ENCODE measurements at regions not wholly inside any gene's neighbourhood (a gene's known extent, or its start where the extent isn't known, plus 50 kb on each side); places are given as distances from the start of the nearest gene placed in this dataset.

DNA sequence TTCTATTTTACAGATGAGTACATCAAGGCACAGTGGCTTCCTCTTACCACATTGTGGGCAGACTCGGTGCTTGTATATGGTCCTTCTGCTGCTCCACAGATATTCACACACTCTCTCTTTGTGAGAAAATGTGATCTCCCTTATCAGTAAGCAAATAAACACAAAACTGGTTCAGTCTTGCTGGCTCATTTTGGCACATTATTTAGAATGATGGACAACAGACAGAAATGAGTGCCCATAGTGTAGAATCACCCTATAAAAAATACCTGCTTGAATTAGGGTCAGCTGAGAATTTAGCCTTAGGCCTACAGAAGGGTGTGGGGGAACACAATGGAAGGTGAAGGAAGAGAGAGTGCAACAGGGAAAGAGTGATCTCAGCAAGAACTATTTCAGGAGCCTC, 423.1 kb downstream of the HLX start:
- no peaks in the 10 kb centered on the region for H4K20me1 ChIP-seq (ENCODE audit: low read length)
- H2AFZ ChIP-seq (ENCODE audit: low read length): no peak overlapping the region
- POLR2A ChIA-PET (ENCODE audit: unreplicated experiment): no interaction called here
- no peaks in the 10 kb centered on the region for H3K79me2 ChIP-seq (ENCODE audit: low read length)
- no TSS peak for BruUV-seq (replicated peaks)
- no peaks in the 10 kb centered on the region for H3K9me2 ChIP-seq (replicated peaks; ENCODE audit: low read length)
- 0 out of 2 replicates have a peak, but pooled peaks cover 10% of the 10 kb centered on the region for H3K27me3 ChIP-seq (ENCODE audit: low read length)
- intact Hi-C loops (cut with micrococcal nuclease): no loop called here
- CTCF ChIA-PET: no interaction called here
- H3K4me1 ChIP-seq (ENCODE audit: insufficient read depth, low read length): no peaks in the 10 kb centered on the region
- no peak overlapping the region for H3K4me3 ChIP-seq (ENCODE audit: low read length)
- no peak for DNase-seq
- no peak for ATAC-seq
- no peaks in the 10 kb centered on the region for H3F3A ChIP-seq (ENCODE audit: low read length, unreplicated experiment)
- H3K4me2 ChIP-seq (ENCODE audit: low read length): no peak overlapping the region
- TF ChIP-seq EZH2 (IDR thresholded peaks at IDR 0.05; ENCODE audit: low read length, unreplicated experiment) (no peak), EZH2phosphoT487 (IDR thresholded peaks at IDR 0.05; ENCODE audit: borderline replicate concordance, low read length) (no peak)
- TF ChIP-seq, protein P1, sequence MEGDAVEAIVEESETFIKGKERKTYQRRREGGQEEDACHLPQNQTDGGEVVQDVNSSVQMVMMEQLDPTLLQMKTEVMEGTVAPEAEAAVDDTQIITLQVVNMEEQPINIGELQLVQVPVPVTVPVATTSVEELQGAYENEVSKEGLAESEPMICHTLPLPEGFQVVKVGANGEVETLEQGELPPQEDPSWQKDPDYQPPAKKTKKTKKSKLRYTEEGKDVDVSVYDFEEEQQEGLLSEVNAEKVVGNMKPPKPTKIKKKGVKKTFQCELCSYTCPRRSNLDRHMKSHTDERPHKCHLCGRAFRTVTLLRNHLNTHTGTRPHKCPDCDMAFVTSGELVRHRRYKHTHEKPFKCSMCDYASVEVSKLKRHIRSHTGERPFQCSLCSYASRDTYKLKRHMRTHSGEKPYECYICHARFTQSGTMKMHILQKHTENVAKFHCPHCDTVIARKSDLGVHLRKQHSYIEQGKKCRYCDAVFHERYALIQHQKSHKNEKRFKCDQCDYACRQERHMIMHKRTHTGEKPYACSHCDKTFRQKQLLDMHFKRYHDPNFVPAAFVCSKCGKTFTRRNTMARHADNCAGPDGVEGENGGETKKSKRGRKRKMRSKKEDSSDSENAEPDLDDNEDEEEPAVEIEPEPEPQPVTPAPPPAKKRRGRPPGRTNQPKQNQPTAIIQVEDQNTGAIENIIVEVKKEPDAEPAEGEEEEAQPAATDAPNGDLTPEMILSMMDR (conservative IDR thresholded peaks at IDR 0.05; ENCODE audit: low read depth, low read length): no peak
- H3K9ac ChIP-seq (ENCODE audit: low read length): no peak overlapping the region
- H3K27ac ChIP-seq (ENCODE audit: low read length): no peak overlapping the region
- no peaks in the 10 kb centered on the region for H3K36me3 ChIP-seq (ENCODE audit: low read depth, low read length)
- no peaks in the 10 kb centered on the region for H3K9me3 ChIP-seq (ENCODE audit: low read length)

DNA sequence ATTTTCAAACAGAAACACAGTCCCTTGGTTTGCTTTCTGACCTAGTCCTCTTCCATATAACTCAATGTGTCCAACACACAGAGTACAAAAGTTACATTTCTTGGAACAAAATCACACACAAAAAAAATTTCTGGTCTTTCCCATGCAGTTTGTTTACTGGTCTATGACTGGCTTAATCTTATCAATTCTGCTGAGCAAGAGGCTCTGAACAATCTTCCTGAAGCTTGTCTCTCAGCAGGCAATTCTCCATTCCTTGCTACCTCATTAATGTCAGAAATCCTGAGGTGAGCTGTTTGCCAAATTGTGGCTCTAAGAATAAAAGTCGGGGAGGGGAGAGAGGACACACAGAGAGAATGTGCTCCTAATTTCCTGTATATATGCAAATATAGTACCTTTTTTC, 423.6 kb downstream of the HLX start:
- no peak for ATAC-seq
- Histone ChIP-seq H3K36me3 (ENCODE audit: low read depth, low read length) (no peaks in the 10 kb centered on the region), H3K27ac (ENCODE audit: low read length) (no peak overlapping the region), H3K9me3 (ENCODE audit: low read length) (no peaks in the 10 kb centered on the region), H3K4me1 (ENCODE audit: insufficient read depth, low read length) (no peaks in the 10 kb centered on the region), H2AFZ (ENCODE audit: low read length) (no peak overlapping the region), H3K27me3 (ENCODE audit: low read length) (0 out of 2 replicates have a peak, but pooled peaks cover 10% of the 10 kb centered on the region), H3K4me2 (ENCODE audit: low read length) (no peak overlapping the region), H4K20me1 (ENCODE audit: low read length) (no peaks in the 10 kb centered on the region), H3F3A (ENCODE audit: low read length, unreplicated experiment) (no peaks in the 10 kb centered on the region), H3K4me3 (ENCODE audit: low read length) (no peak overlapping the region), H3K9ac (ENCODE audit: low read length) (no peak overlapping the region), H3K9me2 (replicated peaks; ENCODE audit: low read length) (no peaks in the 10 kb centered on the region), H3K79me2 (ENCODE audit: low read length) (no peaks in the 10 kb centered on the region)
- intact Hi-C loops (cut with micrococcal nuclease): no loop called here
- POLR2A ChIA-PET (ENCODE audit: unreplicated experiment): no interaction called here
- no peak for DNase-seq
- TF ChIP-seq, protein P1 (conservative IDR thresholded peaks at IDR 0.05; ENCODE audit: low read depth, low read length): no peak
- no peak for TF ChIP-seq EZH2 (IDR thresholded peaks at IDR 0.05; ENCODE audit: low read length, unreplicated experiment)
- TF ChIP-seq EZH2phosphoT487 (IDR thresholded peaks at IDR 0.05; ENCODE audit: borderline replicate concordance, low read length): no peak
- CTCF ChIA-PET: no interaction called here
- BruUV-seq (replicated peaks): no TSS peak

DNA sequence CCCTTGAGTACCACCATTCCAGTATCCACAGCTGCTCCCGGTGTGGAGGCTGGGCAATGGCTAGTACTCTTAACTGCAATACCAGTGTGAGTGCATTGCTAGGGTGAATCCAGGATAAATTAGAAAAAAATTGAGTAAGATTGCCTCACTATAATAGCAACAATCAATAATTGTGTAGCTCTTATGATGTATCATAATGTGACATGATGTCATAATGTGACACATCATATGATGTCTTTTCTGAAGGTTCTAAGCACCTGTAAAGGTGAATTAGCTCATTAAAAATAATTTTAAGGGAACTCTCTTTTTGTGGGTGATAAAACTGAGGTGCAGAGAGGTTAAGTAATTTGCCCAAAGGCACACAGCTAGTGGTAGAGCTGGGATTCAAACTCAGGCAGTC, 424.4 kb downstream of the HLX start:
- no peak overlapping the region for H3K4me3 ChIP-seq (ENCODE audit: low read length)
- DNase-seq (no peak), ATAC-seq (no peak)
- H2AFZ ChIP-seq (ENCODE audit: low read length): no peak overlapping the region
- intact Hi-C loops (cut with micrococcal nuclease): no loop called here
- no peak overlapping the region for H3K9ac ChIP-seq (ENCODE audit: low read length)
- no peaks in the 10 kb centered on the region for H3K9me2 ChIP-seq (replicated peaks; ENCODE audit: low read length)
- TF ChIP-seq, protein P1 (conservative IDR thresholded peaks at IDR 0.05; ENCODE audit: low read depth, low read length): no peak
- no peak for TF ChIP-seq EZH2phosphoT487 (IDR thresholded peaks at IDR 0.05; ENCODE audit: borderline replicate concordance, low read length)
- no peak for TF ChIP-seq EZH2 (IDR thresholded peaks at IDR 0.05; ENCODE audit: low read length, unreplicated experiment)
- POLR2A ChIA-PET (ENCODE audit: unreplicated experiment): no interaction called here
- H3K4me2 ChIP-seq (ENCODE audit: low read length): no peak overlapping the region
- no peaks in the 10 kb centered on the region for H3K79me2 ChIP-seq (ENCODE audit: low read length)
- H4K20me1 ChIP-seq (ENCODE audit: low read length): no peaks in the 10 kb centered on the region
- CTCF ChIA-PET: no interaction called here
- 0 out of 2 replicates have a peak, but pooled peaks cover 10% of the 10 kb centered on the region for H3K27me3 ChIP-seq (ENCODE audit: low read length)
- no peak overlapping the region for H3K27ac ChIP-seq (ENCODE audit: low read length)
- no peaks in the 10 kb centered on the region for H3K9me3 ChIP-seq (ENCODE audit: low read length)
- no peaks in the 10 kb centered on the region for H3K4me1 ChIP-seq (ENCODE audit: insufficient read depth, low read length)
- no TSS peak for BruUV-seq (replicated peaks)
- H3K36me3 ChIP-seq (ENCODE audit: low read depth, low read length): no peaks in the 10 kb centered on the region
- no peaks in the 10 kb centered on the region for H3F3A ChIP-seq (ENCODE audit: low read length, unreplicated experiment)

Data from PC-3 (cell line).